K562 (cell line): ENCODE measurements at regions not wholly inside any gene's neighbourhood (a gene's known extent, or its start where the extent isn't known, plus 50 kb on each side); places are given as distances from the start of the nearest gene placed in this dataset.

ENCODE experiments used
- BACH1 ChIP-seq: fragments of 200-800 bp; sonication (Bioruptor generic); IDR thresholded peaks from 2 replicates; pipeline ENCODE4 v1.6.1; 2016; ENCODE audit warnings: missing genetic modification characterization, missing compliant biosample characterization
- BCLAF1 ChIP-seq, 2 experiments: fragments of 450-650 bp in 1 of 2; IDR thresholded peaks; 2 replicates each; pipeline ENCODE4 v1.6.1; 2011 to 2017; ENCODE audit warnings: low read depth in 2 of 2, antibody characterized with exemption in 1 of 2, borderline replicate concordance in 1 of 2, low read length in 1 of 2, mild to moderate bottlenecking in 1 of 2, mixed read lengths in 1 of 2; ENCODE audit not compliant: control insufficient read depth in 1 of 2
- BRF1 ChIP-seq: IDR thresholded peaks from 3 replicates; pipeline ENCODE4 v1.6.1; 2011; ENCODE audit warnings: borderline replicate concordance, mild to moderate bottlenecking; ENCODE audit not compliant: insufficient read length; ENCODE audit errors: extremely low read depth
- CTBP1 ChIP-seq: fragments of 450-650 bp; IDR thresholded peaks from 2 replicates; pipeline ENCODE4 v1.6.1; 2016; ENCODE audit warnings: borderline replicate concordance
- JUN ChIP-seq, 2 experiments: sonication (generic) in 1 of 2; formaldehyde crosslinking in 1 of 2; IDR thresholded peaks; 2 replicates each; pipeline versions ENCODE4 v1.6.1 to v1.8.0; 2012 to 2022; ENCODE audit warnings: borderline replicate concordance in 2 of 2, mild to moderate bottlenecking in 2 of 2, improper control_type of control experiment in 1 of 2, low read depth in 1 of 2, low read length in 1 of 2, missing genetic modification reagents in 1 of 2
- KAT2B ChIP-seq: IDR thresholded peaks from one replicate; pipeline ENCODE4 v1.6.1; 2012; ENCODE audit warnings: low read depth, mild to moderate bottlenecking, control low read depth, inconsistent platforms, low read length, moderate library complexity
- MAFK ChIP-seq: IDR thresholded peaks from 2 replicates; pipeline ENCODE4 v1.6.1; 2011; ENCODE audit warnings: low read length, improper control_type of control experiment
- MAX ChIP-seq: sonication (generic); formaldehyde crosslinking; IDR thresholded peaks from 2 replicates; pipeline ENCODE4 v1.9.0; 2022; ENCODE audit warnings: mild to moderate bottlenecking, missing genetic modification reagents
- MNT ChIP-seq, 2 experiments: fragments of 450-650 bp; conservative IDR thresholded peaks; 2 replicates each; pipeline ENCODE4 v1.6.1; 2017; ENCODE audit warnings: mild to moderate bottlenecking in 2 of 2, moderate library complexity in 2 of 2
- TAL1 ChIP-seq: fragments of 450-650 bp; IDR thresholded peaks from 2 replicates; pipeline ENCODE4 v1.6.1; 2016; ENCODE audit warnings: mild to moderate bottlenecking
- ZBTB7A ChIP-seq: IDR thresholded peaks from 2 replicates; pipeline ENCODE4 v1.6.1; 2011; ENCODE audit warnings: low read depth, mild to moderate bottlenecking, low read length, moderate library complexity, borderline replicate concordance; ENCODE audit not compliant: control insufficient read depth
- ZNF398 ChIP-seq: fragments of 250-450 bp; sonication (Bioruptor Pico); IDR thresholded peaks from 2 replicates; pipeline ENCODE4 v1.8.0; 2021; ENCODE audit warnings: moderate library complexity, mild to moderate bottlenecking, inconsistent platforms
- ZNF717 ChIP-seq: fragments of 250-450 bp; sonication (Bioruptor Pico); IDR thresholded peaks from 2 replicates; pipeline ENCODE4 v1.5.0; 2021
- TF ChIP-seq, protein P1 (sequence below): fragments of 450-650 bp; IDR thresholded peaks from 2 replicates; pipeline ENCODE4 v1.6.1; 2016

- TF ChIP-seq ZBTB7A (no peak), BACH1 (peak; percentile 43; the same call in 1 of the 2 replicates), BRF1 (no peak), CTBP1 (no peak), JUN (IDR thresholded peaks at IDR 0.05; ENCODE audit: borderline replicate concordance, low read depth, low read length) (no peak), JUN (CRISPR knock-in tag; IDR thresholded peaks at IDR 0.05; ENCODE audit: borderline replicate concordance) (no peak), MAX (CRISPR knock-in tag) (no peak), MNT (conservative IDR thresholded peaks at IDR 0.05) (no peak), ZNF717 (CRISPR knock-in tag) (no peak), KAT2B (no peak), MAFK (peak; percentile 22; the same call in 1 of the 2 replicates), BCLAF1 (IDR thresholded peaks at IDR 0.05; ENCODE audit: borderline replicate concordance in 1 of 2, control insufficient read depth in 1 of 2, low read depth in 2 of 2, low read length in 1 of 2) (no peak), TAL1 (no peak), ZNF398 (no peak)
- TF ChIP-seq, protein P1, sequence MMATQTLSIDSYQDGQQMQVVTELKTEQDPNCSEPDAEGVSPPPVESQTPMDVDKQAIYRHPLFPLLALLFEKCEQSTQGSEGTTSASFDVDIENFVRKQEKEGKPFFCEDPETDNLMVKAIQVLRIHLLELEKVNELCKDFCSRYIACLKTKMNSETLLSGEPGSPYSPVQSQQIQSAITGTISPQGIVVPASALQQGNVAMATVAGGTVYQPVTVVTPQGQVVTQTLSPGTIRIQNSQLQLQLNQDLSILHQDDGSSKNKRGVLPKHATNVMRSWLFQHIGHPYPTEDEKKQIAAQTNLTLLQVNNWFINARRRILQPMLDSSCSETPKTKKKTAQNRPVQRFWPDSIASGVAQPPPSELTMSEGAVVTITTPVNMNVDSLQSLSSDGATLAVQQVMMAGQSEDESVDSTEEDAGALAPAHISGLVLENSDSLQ, result peak; percentile 66
Measured at GRCh38 chr1:56137521-56138505, 441.6 kb downstream of the PLPP3 start (continued).
